Lower lobe of right lung (tissue), 2 donors: ENCODE measurements at regions not wholly inside any gene's neighbourhood (a gene's known extent, or its start where the extent isn't known, plus 50 kb on each side); places are given as distances from the start of the nearest gene placed in this dataset.

ENCODE experiments used
- ATAC-seq, 2 donors: fragments of 200-7000 bp; cut with Tn5 transposase; one replicate each; pipeline ENCODE4 v1.9.1; 2020 to 2022; ENCODE audit warnings: mild to moderate bottlenecking in 2 of 2, moderate library complexity in 2 of 2
- DNase-seq: peaks from one replicate; pipeline ENCODE4 v3.0.0-alpha.2; 2020
- H3K27ac ChIP-seq: fragments of 200-600 bp; one replicate; pipeline ENCODE4 v1.8.0; 2022
- H3K27me3 ChIP-seq: fragments of 200-600 bp; one replicate; pipeline ENCODE4 v1.8.0; 2022; ENCODE audit warnings: low read depth
- H3K36me3 ChIP-seq: fragments of 200-600 bp; one replicate; pipeline ENCODE4 v1.8.0; 2022; ENCODE audit warnings: mild to moderate bottlenecking
- H3K4me1 ChIP-seq: fragments of 200-600 bp; one replicate; pipeline ENCODE4 v1.8.0; 2022
- H3K4me3 ChIP-seq: fragments of 200-600 bp; one replicate; pipeline ENCODE4 v1.8.0; 2022; ENCODE audit warnings: mild to moderate bottlenecking
- H3K9me3 ChIP-seq: fragments of 200-600 bp; one replicate; pipeline ENCODE4 v1.8.0; 2022
- intact Hi-C: fragments of 100-400 bp; cut with DNase I; formaldehyde crosslinking; loops from one replicate; pipeline ENCODE4 v1.11.0; 2022
- TF ChIP-seq, protein P1 (sequence below): fragments of 200-600 bp; IDR thresholded peaks from one replicate; pipeline ENCODE4 v1.8.0; 2022; ENCODE audit warnings: antibody characterized with exemption, mild to moderate bottlenecking
- donor health status: DM: no; HTN: yes; CAD: no; lungs with severe emphysema.

DNA sequence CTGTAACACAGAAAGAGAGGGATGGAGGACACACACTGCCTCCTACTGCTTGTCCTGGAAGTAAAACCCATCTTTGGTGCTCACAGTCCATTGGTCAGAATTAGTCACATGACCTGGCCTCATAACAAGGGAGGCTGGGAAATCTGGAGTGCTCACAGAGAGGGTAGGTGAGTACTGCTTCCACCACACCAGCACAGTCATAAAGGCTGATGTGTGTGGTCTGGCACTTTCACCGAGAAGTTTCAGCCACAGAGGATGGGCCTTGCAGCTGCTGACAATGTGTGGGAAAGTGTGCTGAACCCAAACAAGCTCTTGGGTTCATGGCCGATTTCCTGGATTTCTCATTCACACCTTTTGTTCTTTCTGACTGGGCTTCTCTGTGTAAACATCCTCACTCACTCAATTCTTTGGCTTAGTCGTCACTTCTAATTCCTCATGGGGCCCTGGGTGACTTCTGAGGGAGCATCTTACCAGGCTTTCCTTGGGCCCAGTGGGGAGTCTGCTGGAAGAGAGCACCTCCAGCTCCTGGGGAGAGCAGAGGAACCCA lies 100.7 kb downstream of the ASB7 start:
- Histone ChIP-seq H3K4me3 (no peak overlapping the region), H3K4me1 (no peaks in the 10 kb centered on the region), H3K9me3 (no peaks in the 10 kb centered on the region), H3K27ac (no peak overlapping the region), H3K27me3 (no peaks in the 10 kb centered on the region), H3K36me3 (no peaks in the 10 kb centered on the region)
- ATAC-seq (no peak), DNase-seq (no peak)
- TF ChIP-seq, protein P1, sequence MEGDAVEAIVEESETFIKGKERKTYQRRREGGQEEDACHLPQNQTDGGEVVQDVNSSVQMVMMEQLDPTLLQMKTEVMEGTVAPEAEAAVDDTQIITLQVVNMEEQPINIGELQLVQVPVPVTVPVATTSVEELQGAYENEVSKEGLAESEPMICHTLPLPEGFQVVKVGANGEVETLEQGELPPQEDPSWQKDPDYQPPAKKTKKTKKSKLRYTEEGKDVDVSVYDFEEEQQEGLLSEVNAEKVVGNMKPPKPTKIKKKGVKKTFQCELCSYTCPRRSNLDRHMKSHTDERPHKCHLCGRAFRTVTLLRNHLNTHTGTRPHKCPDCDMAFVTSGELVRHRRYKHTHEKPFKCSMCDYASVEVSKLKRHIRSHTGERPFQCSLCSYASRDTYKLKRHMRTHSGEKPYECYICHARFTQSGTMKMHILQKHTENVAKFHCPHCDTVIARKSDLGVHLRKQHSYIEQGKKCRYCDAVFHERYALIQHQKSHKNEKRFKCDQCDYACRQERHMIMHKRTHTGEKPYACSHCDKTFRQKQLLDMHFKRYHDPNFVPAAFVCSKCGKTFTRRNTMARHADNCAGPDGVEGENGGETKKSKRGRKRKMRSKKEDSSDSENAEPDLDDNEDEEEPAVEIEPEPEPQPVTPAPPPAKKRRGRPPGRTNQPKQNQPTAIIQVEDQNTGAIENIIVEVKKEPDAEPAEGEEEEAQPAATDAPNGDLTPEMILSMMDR, result no peak
- intact Hi-C loops, result no loop called here

DNA sequence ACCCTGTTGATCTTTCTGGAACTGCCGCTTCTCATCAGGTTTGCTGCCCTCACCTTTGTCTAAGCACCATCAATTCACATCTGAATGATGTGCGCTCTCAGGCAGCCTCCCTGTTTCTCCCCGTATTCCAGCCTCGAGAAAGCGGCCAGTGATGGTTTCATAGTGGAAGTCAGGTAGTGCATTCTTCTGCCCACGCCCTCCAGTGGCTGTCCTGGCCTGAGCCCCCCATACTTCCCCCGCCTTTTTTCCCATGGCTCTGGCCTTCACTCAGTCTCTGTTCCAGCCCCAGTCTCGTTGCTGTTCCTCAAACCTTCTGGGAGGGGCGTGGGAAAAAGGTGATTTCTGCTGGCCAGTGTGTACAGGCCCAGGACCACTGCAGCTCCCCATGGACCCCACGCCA lies 101.3 kb downstream of the ASB7 start:
- Histone ChIP-seq H3K9me3 (no peaks in the 10 kb centered on the region), H3K4me3 (no peak overlapping the region), H3K27me3 (no peaks in the 10 kb centered on the region), H3K27ac (no peak overlapping the region), H3K36me3 (no peaks in the 10 kb centered on the region), H3K4me1 (no peaks in the 10 kb centered on the region)
- DNase-seq, result no peak
- intact Hi-C loops, result no loop called here
- no peak for ATAC-seq
- TF ChIP-seq, protein P1, result no peak

DNA sequence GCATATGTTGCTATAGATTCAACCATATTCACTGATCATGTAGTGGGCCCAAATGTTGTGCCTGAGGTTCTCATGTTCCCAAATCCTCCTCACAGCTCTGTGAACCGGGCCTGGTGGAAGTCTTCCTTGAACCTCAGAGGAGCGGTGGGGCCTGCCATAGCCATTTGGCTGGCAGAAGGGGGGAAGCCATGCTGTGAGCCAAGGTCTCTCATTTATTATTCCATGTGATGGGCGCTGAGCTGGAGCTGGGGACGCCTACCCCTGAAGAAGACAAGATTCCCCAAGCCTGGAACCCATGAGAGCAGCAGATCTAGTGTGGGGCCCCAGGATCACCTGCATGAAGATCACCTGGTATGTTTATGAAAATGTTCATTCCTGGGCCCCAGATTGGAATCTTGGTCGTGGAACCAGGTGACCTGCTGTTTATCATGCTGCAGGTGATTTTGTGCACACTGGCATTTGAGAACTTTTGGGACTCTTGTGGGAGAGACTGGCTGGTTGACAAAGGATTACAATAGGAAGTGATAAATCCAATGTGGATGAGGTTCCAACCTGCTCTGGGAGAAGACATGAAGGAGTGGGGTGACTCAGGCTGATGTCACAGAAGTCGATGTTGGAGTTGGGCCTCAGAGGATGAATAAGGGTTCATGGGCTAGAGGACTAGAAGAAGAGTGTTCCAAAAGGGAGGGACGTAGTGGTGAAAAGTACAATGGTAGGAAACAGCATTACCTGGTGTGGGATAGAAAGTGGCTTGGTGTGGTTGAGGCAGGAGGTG lies 102.1 kb downstream of the ASB7 start:
- Histone ChIP-seq H3K4me1 (no peaks in the 10 kb centered on the region), H3K4me3 (no peak overlapping the region), H3K9me3 (no peaks in the 10 kb centered on the region), H3K27ac (no peak overlapping the region), H3K27me3 (no peaks in the 10 kb centered on the region), H3K36me3 (no peaks in the 10 kb centered on the region)
- ATAC-seq, result no peak
- no peak for DNase-seq
- TF ChIP-seq, protein P1, result no peak
- intact Hi-C loops, result no loop called here

DNA sequence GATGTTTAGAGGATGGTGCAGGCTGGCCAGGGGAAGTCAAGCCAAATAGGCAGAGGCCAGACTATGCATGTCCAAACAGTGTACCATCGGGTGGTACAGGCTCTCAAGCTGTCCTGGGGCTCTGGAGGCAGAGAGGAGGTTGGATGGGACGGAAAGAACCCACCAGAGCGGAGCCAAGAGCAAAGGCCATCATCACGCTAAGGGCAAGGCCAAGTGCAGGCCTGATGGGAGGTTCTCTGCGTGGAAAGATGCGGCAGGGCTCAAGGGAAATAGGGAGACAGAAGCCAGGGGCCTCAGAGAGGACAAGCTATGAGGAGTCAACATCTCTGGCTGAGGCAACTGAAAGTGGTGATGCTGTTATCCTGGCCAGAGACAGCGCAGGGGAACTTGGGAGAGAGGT lies 102.7 kb downstream of the ASB7 start:
- no peak for ATAC-seq
- no peaks in the 10 kb centered on the region for H3K36me3 ChIP-seq
- intact Hi-C loops, result no loop called here
- H3K4me3 ChIP-seq, result no peak overlapping the region
- TF ChIP-seq, protein P1, result no peak
- no peaks in the 10 kb centered on the region for H3K4me1 ChIP-seq
- H3K27ac ChIP-seq, result no peak overlapping the region
- H3K27me3 ChIP-seq, result no peaks in the 10 kb centered on the region
- no peak for DNase-seq
- H3K9me3 ChIP-seq, result no peaks in the 10 kb centered on the region

DNA sequence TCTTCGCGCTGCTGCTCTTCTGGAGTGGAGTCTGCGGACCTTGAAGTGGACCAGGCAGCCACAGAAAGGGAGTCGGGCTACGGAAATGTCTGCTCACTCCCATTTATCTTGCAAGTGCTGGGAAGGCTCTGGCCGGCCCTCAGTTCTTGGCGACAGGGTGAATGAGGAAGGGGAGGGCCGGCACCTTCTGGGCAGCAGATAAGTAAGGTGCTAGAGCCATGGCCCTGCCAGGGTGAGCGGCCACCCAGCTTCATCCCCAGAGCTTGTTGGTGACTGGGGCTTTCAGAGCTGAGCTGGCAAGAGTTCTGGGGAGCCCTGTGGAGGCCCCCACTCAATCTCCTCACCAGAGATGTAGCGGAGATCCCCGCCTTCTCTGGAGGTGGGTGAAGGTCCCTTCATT lies 103.5 kb downstream of the ASB7 start:
- Histone ChIP-seq H3K9me3 (no peaks in the 10 kb centered on the region), H3K4me3 (no peak overlapping the region), H3K4me1 (no peaks in the 10 kb centered on the region), H3K27ac (no peak overlapping the region), H3K27me3 (no peaks in the 10 kb centered on the region), H3K36me3 (no peaks in the 10 kb centered on the region)
- TF ChIP-seq, protein P1, result no peak
- ATAC-seq (no peak), DNase-seq (no peak)
- intact Hi-C loops, result no loop called here
